SK-N-SH treated with all-trans-retinoic acid at 6 μM for 48 hours (cell line): ENCODE measurements at regions not wholly inside any gene's neighbourhood (a gene's known extent, or its start where the extent isn't known, plus 50 kb on each side); places are given as distances from the start of the nearest gene placed in this dataset.

Source experiments
- ATAC-seq: fragments of 200-7000 bp; cut with Tn5 transposase; 3 replicates; pipeline ENCODE4 v1.9.1; 2020; ENCODE audit warnings: mild to moderate bottlenecking, moderate library complexity
- ARNTL ChIP-seq: fragments of 450-650 bp; formaldehyde crosslinking; IDR thresholded peaks from 2 replicates; pipeline ENCODE4 v1.5.0; 2020; ENCODE audit warnings: low read depth, mild to moderate bottlenecking, moderate library complexity, borderline replicate concordance
- BACH2 ChIP-seq: fragments of 250-450 bp; sonication (Bioruptor Pico); IDR thresholded peaks from 2 replicates; pipeline ENCODE4 v1.9.0; 2021; ENCODE audit warnings: mild to moderate bottlenecking, borderline replicate concordance
- CREB5 ChIP-seq: fragments of 250-450 bp; sonication (Bioruptor Pico); IDR thresholded peaks from 2 replicates; pipeline ENCODE4 v1.5.1; 2020; ENCODE audit warnings: low read depth, mild to moderate bottlenecking, moderate library complexity
- CSDC2 ChIP-seq: fragments of 250-450 bp; sonication (Bioruptor Pico); IDR thresholded peaks from 2 replicates; pipeline ENCODE4 v1.5.0; 2020; ENCODE audit warnings: mild to moderate bottlenecking, moderate library complexity
- GLIS3 ChIP-seq: fragments of 250-450 bp; sonication (Bioruptor Pico); IDR thresholded peaks from 2 replicates; pipeline ENCODE4 v1.5.0; 2020; ENCODE audit warnings: mild to moderate bottlenecking, moderate library complexity
- ISL1 ChIP-seq: fragments of 250-450 bp; sonication (Bioruptor Pico); IDR thresholded peaks from 2 replicates; pipeline ENCODE4 v2.1.2; 2022; ENCODE audit warnings: mild to moderate bottlenecking, moderate library complexity
- OSR1 ChIP-seq: fragments of 250-450 bp; sonication (Bioruptor Pico); IDR thresholded peaks from 2 replicates; pipeline ENCODE4 v1.8.0; 2022; ENCODE audit warnings: moderate library complexity, mild to moderate bottlenecking, inconsistent platforms
- PATZ1 ChIP-seq: fragments of 250-450 bp; sonication (Bioruptor Pico); IDR thresholded peaks from 2 replicates; pipeline ENCODE4 v1.8.0; 2020; ENCODE audit warnings: mild to moderate bottlenecking, moderate library complexity, borderline replicate concordance
- POU6F1 ChIP-seq: fragments of 250-450 bp; sonication (Bioruptor Pico); IDR thresholded peaks from 2 replicates; pipeline ENCODE4 v1.8.0; 2021; ENCODE audit warnings: low read depth, mild to moderate bottlenecking, moderate library complexity, borderline replicate concordance
- PPARA ChIP-seq: fragments of 250-450 bp; sonication (Bioruptor Pico); IDR thresholded peaks from 2 replicates; pipeline ENCODE4 v1.5.0; 2020; ENCODE audit warnings: mild to moderate bottlenecking, borderline replicate concordance
- RARB ChIP-seq: fragments of 250-450 bp; sonication (Bioruptor Pico); IDR thresholded peaks from 2 replicates; pipeline ENCODE4 v1.8.0; 2021; ENCODE audit warnings: mild to moderate bottlenecking, moderate library complexity
- SNAI2 ChIP-seq: fragments of 250-450 bp; sonication (Bioruptor Pico); IDR thresholded peaks from 2 replicates; pipeline ENCODE4 v1.5.0; 2020; ENCODE audit warnings: mild to moderate bottlenecking, moderate library complexity
- TCF4 ChIP-seq: fragments of 250-450 bp; sonication (Bioruptor Pico); IDR thresholded peaks from 2 replicates; pipeline ENCODE4 v1.8.0; 2021; ENCODE audit warnings: mild to moderate bottlenecking, moderate library complexity, borderline replicate concordance
- TOX ChIP-seq: fragments of 250-450 bp; sonication (Bioruptor Pico); IDR thresholded peaks from 2 replicates; pipeline ENCODE4 v1.8.0; 2021; ENCODE audit warnings: mild to moderate bottlenecking, moderate library complexity, borderline replicate concordance
- TSHZ2 ChIP-seq: fragments of 250-450 bp; sonication (Bioruptor Pico); IDR thresholded peaks from 2 replicates; pipeline ENCODE4 v1.5.0; 2020; ENCODE audit warnings: mild to moderate bottlenecking, moderate library complexity
- ZC3H10 ChIP-seq: fragments of 250-450 bp; sonication (Bioruptor Pico); IDR thresholded peaks from 2 replicates; pipeline ENCODE4 v1.5.1; 2021; ENCODE audit warnings: mild to moderate bottlenecking, moderate library complexity
- ZFP30 ChIP-seq: fragments of 450-650 bp; formaldehyde crosslinking; IDR thresholded peaks from 2 replicates; pipeline ENCODE4 v1.5.0; 2022; ENCODE audit warnings: mild to moderate bottlenecking, moderate library complexity
- ZNF565 ChIP-seq: fragments of 450-650 bp; formaldehyde crosslinking; conservative IDR thresholded peaks from 2 replicates; pipeline ENCODE4 v1.5.0; 2020; ENCODE audit warnings: low read depth, mild to moderate bottlenecking, moderate library complexity
- ZNF70 ChIP-seq: fragments of 450-650 bp; formaldehyde crosslinking; IDR thresholded peaks from 2 replicates; pipeline ENCODE4 v1.5.0; 2020; ENCODE audit warnings: mild to moderate bottlenecking, moderate library complexity
- ZNF8 ChIP-seq: fragments of 450-650 bp; formaldehyde crosslinking; IDR thresholded peaks from 2 replicates; pipeline ENCODE4 v1.5.0; 2020; ENCODE audit warnings: mild to moderate bottlenecking, moderate library complexity
- TF ChIP-seq, protein P1 (sequence below): fragments of 250-450 bp; sonication (Bioruptor Pico); IDR thresholded peaks from 2 replicates; pipeline ENCODE4 v1.5.1; 2021; ENCODE audit warnings: mild to moderate bottlenecking, moderate library complexity

- TF ChIP-seq RARB (CRISPR knock-in tag) (no peak), ZC3H10 (CRISPR knock-in tag) (no peak), ARNTL (CRISPR knock-in tag) (no peak), CREB5 (CRISPR knock-in tag) (no peak), PATZ1 (CRISPR knock-in tag) (no peak), GLIS3 (no peak), TOX (CRISPR knock-in tag) (no peak), POU6F1 (CRISPR knock-in tag) (no peak), SNAI2 (CRISPR knock-in tag) (no peak), TCF4 (no peak), PPARA (no peak), ZNF8 (CRISPR knock-in tag) (no peak), ISL1 (CRISPR knock-in tag) (no peak), ZFP30 (CRISPR knock-in tag) (no peak)
- TF ChIP-seq, protein P1, sequence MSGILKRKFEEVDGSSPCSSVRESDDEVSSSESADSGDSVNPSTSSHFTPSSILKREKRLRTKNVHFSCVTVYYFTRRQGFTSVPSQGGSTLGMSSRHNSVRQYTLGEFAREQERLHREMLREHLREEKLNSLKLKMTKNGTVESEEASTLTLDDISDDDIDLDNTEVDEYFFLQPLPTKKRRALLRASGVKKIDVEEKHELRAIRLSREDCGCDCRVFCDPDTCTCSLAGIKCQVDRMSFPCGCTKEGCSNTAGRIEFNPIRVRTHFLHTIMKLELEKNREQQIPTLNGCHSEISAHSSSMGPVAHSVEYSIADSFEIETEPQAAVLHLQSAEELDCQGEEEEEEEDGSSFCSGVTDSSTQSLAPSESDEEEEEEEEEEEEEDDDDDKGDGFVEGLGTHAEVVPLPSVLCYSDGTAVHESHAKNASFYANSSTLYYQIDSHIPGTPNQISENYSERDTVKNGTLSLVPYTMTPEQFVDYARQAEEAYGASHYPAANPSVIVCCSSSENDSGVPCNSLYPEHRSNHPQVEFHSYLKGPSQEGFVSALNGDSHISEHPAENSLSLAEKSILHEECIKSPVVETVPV (CRISPR knock-in tag), result no peak
- ATAC-seq, result no peak
Observed at GRCh38 chr16:55000595-55000994, 69.9 kb downstream of the IRX5 start.

- TF ChIP-seq TOX (CRISPR knock-in tag) (no peak), BACH2 (CRISPR knock-in tag) (no peak), SNAI2 (CRISPR knock-in tag) (no peak), ZC3H10 (CRISPR knock-in tag) (no peak), ARNTL (CRISPR knock-in tag) (no peak), ZNF70 (CRISPR knock-in tag) (no peak), CREB5 (CRISPR knock-in tag) (no peak), ZFP30 (CRISPR knock-in tag) (no peak), CSDC2 (CRISPR knock-in tag) (no peak), TCF4 (no peak)
- no peak for ATAC-seq
Observed at GRCh38 chr16:55001931-55002330, 71.3 kb downstream of the IRX5 start.

- no peak for ATAC-seq
- TF ChIP-seq TSHZ2 (CRISPR knock-in tag) (no peak), RARB (CRISPR knock-in tag) (no peak), OSR1 (CRISPR knock-in tag) (no peak), TOX (CRISPR knock-in tag) (no peak), ZFP30 (CRISPR knock-in tag) (no peak), BACH2 (CRISPR knock-in tag) (no peak), ISL1 (CRISPR knock-in tag) (no peak), CSDC2 (CRISPR knock-in tag) (no peak), PATZ1 (CRISPR knock-in tag) (no peak), SNAI2 (CRISPR knock-in tag) (no peak), ZNF70 (CRISPR knock-in tag) (no peak), PPARA (no peak), ARNTL (CRISPR knock-in tag) (no peak), ZNF565 (CRISPR knock-in tag) (no peak), GLIS3 (no peak)
- TF ChIP-seq, protein P1 (CRISPR knock-in tag), result no peak
Observed at GRCh38 chr16:55002419-55002818, 71.8 kb downstream of the IRX5 start.
